ENCODE measurements at regions not wholly inside any gene's neighbourhood (a gene's known extent, or its start where the extent isn't known, plus 50 kb on each side); places are given as distances from the start of the nearest gene placed in this dataset.

DNA sequence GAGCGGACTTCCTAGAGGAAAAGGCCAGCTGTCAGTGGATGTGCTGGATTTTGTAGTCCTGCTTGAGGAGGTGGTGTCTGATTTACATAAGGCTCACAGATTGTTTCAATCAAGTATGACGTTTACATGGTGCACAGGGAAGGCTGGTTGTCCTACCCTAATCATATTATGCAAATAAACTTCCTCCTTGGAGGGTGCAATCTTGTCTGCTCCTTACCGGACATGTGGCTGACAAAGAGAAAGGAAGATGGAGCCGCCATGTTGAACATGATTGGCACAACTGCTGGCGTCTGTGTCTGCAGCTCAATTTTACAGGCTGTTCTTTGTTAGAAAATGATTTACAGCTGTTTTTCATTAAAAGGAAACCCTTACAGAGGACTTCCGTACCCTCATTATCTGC, 1656.1 kb downstream of the KCNT2 start:
- no peak overlapping the region for H3K9ac ChIP-seq (ENCODE audit: low read length)
- BruUV-seq (replicated peaks): no TSS peak
- no peak overlapping the region for H2AFZ ChIP-seq (ENCODE audit: low read depth, low read length, poor library complexity, severe bottlenecking)
- H4K20me1 ChIP-seq (ENCODE audit: insufficient read depth): no peaks in the 10 kb centered on the region
- no peaks in the 10 kb centered on the region for H3K27me3 ChIP-seq (ENCODE audit: insufficient read depth, low read length)
- intact Hi-C loops (cut with micrococcal nuclease): no loop called here
- ATAC-seq (no peak), DNase-seq (ENCODE audit: low read depth, low spot score) (no peak)
- CTCF ChIA-PET: no interaction called here
- H3K9me3 ChIP-seq (ENCODE audit: control insufficient read depth in 1 of 2, insufficient read depth in 1 of 2, low read depth in 1 of 2, low read length in 2 of 2): no peaks in the 10 kb centered on the region
- H3K36me3 ChIP-seq (ENCODE audit: control insufficient read depth in 1 of 2, insufficient read depth in 2 of 2, low read length in 2 of 2): no peaks in the 10 kb centered on the region
- TF ChIP-seq POLR2AphosphoS5 (IDR thresholded peaks at IDR 0.05; ENCODE audit: low read depth, low read length) (no peak), CEBPB (IDR thresholded peaks at IDR 0.05; ENCODE audit: low read depth) (no peak), ZNF274 (IDR thresholded peaks at IDR 0.05; ENCODE audit: low read depth, low read length) (no peak), FOSL1 (IDR thresholded peaks at IDR 0.05; ENCODE audit: low read depth) (no peak), POLR2A (IDR thresholded peaks at IDR 0.05; ENCODE audit: borderline replicate concordance, extremely low read depth, insufficient read depth, insufficient read length) (no peak), EZH2phosphoT487 (IDR thresholded peaks at IDR 0.05; ENCODE audit: borderline replicate concordance) (no peak), YY1 (IDR thresholded peaks at IDR 0.05; ENCODE audit: extremely low read depth, insufficient replicate concordance, low read depth, low read length) (no peak), SRF (IDR thresholded peaks at IDR 0.05; ENCODE audit: low read depth) (no peak), SP1 (IDR thresholded peaks at IDR 0.05; ENCODE audit: low read depth) (no peak), EZH2 (IDR thresholded peaks at IDR 0.05) (no peak), TCF7L2 (IDR thresholded peaks at IDR 0.05; ENCODE audit: borderline replicate concordance, extremely low read depth, insufficient read depth, insufficient read length) (no peak)
- TF ChIP-seq, protein P1, sequence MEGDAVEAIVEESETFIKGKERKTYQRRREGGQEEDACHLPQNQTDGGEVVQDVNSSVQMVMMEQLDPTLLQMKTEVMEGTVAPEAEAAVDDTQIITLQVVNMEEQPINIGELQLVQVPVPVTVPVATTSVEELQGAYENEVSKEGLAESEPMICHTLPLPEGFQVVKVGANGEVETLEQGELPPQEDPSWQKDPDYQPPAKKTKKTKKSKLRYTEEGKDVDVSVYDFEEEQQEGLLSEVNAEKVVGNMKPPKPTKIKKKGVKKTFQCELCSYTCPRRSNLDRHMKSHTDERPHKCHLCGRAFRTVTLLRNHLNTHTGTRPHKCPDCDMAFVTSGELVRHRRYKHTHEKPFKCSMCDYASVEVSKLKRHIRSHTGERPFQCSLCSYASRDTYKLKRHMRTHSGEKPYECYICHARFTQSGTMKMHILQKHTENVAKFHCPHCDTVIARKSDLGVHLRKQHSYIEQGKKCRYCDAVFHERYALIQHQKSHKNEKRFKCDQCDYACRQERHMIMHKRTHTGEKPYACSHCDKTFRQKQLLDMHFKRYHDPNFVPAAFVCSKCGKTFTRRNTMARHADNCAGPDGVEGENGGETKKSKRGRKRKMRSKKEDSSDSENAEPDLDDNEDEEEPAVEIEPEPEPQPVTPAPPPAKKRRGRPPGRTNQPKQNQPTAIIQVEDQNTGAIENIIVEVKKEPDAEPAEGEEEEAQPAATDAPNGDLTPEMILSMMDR (IDR thresholded peaks at IDR 0.05 in 2 of 3, conservative IDR thresholded peaks at IDR 0.05 in 1 of 3; ENCODE audit: borderline replicate concordance in 1 of 3, insufficient read depth in 1 of 3, low read depth in 2 of 3, low read length in 2 of 3): no peak
- POLR2A ChIA-PET: no interaction called here
- no peak overlapping the region for H3K27ac ChIP-seq (ENCODE audit: low read depth, low read length)
- H3K4me3 ChIP-seq (replicated peaks in 1 of 2; ENCODE audit: low read depth in 1 of 2, low read length in 2 of 2): no peak overlapping the region
- RAD21 ChIA-PET (ENCODE audit: low non-redundant PET in 1 of 2, low total read pairs in 2 of 2, uncharacterized antibody in 2 of 2, unreplicated experiment in 2 of 2): no interaction called here
- no peak overlapping the region for H3K4me2 ChIP-seq (ENCODE audit: low read length)
- H3K79me2 ChIP-seq (ENCODE audit: insufficient read depth, low read length): no peaks in the 10 kb centered on the region
- no peaks in the 10 kb centered on the region for H3K4me1 ChIP-seq (ENCODE audit: control insufficient read depth in 1 of 2, insufficient read depth in 2 of 2, low read length in 2 of 2)
- no peaks in the 10 kb centered on the region for H3K9me2 ChIP-seq (ENCODE audit: insufficient read depth)

Measured in HCT116 (cell line).